Left lung (tissue), 4 donors: ENCODE measurements at regions not wholly inside any gene's neighbourhood (a gene's known extent, or its start where the extent isn't known, plus 50 kb on each side); places are given as distances from the start of the nearest gene placed in this dataset.
"Not testable (repeated sequence)": the region's sequence is repeated elsewhere in the genome, so short reads cannot be mapped to it uniquely, and the experiment has no call there.

Experiments used
- ATAC-seq: fragments of 200-7000 bp; cut with Tn5 transposase; one replicate; pipeline ENCODE4 v1.9.1; 2020; ENCODE audit warnings: moderate library complexity
- DNase-seq, 4 donors: peaks; one replicate each; pipeline ENCODE4 v3.0.0-alpha.2; 2013 to 2020
- H3K27ac ChIP-seq, 2 donors: fragments of 200-600 bp; sonication (generic) in 1 of 2; one replicate each; pipeline versions ENCODE4 v1.5.0 to v1.8.0; 2020 to 2021
- H3K27me3 ChIP-seq, 2 donors: fragments of 200-600 bp; sonication (generic) in 1 of 2; one replicate each; pipeline versions ENCODE4 v1.5.0 to v1.8.0; 2020 to 2021
- H3K36me3 ChIP-seq, 2 donors: fragments of 200-600 bp; sonication (generic) in 1 of 2; one replicate each; pipeline versions ENCODE4 v1.5.0 to v1.8.0; 2020 to 2021
- H3K4me1 ChIP-seq, 2 donors: fragments of 200-600 bp; one replicate each; pipeline ENCODE4 v1.8.0; 2021
- H3K4me3 ChIP-seq, 2 donors: fragments of 200-600 bp; sonication (generic) in 1 of 2; one replicate each; pipeline versions ENCODE4 v1.5.0 to v1.8.0; 2020 to 2021; ENCODE audit warnings: mild to moderate bottlenecking in 1 of 2
- H3K9me3 ChIP-seq, 2 donors: fragments of 200-600 bp; sonication (generic) in 1 of 2; one replicate each; pipeline versions ENCODE4 v1.5.0 to v1.8.0; 2020 to 2021
- intact Hi-C, 2 donors: fragments of 100-400 bp; cut with DNase I; formaldehyde crosslinking; loops; one replicate each; pipeline versions ENCODE4 v1.11.2 to v1.14.2; 2022
- TF ChIP-seq, protein P1 (sequence below), 2 donors: fragments of 200-600 bp; sonication (generic) in 1 of 2; IDR thresholded peaks; one replicate each; pipeline versions ENCODE4 v1.5.0 to v1.8.0; 2021; ENCODE audit warnings: antibody characterized with exemption in 2 of 2
- donor health status: DM: no; HTN: yes; CAD: no.
- donor health status: DM: no; HTN: no; CAD: no.

DNA sequence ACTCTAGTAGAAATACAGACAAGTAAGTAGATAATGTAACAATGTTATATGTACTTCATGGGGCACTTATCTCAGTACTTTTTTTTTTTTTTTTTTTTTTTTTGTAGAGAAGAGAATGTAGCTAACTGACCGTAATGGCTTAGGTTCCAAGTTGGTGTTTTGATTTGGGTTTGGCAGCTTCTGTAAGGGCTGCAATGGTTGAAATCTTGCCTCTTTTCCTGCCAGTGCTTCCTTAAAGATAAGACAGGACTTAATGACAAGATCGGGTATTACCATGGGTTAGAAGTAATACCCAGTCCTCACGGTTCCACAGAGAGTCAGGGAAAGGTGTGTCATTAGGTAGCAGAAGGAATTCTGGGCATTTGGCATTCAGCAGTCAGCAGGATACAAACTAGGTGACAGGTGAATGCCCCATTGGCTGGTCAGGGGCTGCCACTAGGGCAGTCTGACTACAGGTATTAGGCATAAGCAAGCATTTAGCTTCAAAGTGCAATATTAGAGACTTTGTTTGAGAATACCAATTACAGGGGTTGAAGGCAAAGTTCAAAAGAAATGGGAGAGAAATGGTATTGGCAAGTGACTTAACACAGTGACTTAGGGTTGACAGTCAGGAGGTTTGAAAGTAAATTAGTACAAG lies 189.4 kb upstream of the RND3 start:
- Histone ChIP-seq H3K4me3 (no peak overlapping the region), H3K27ac (no peak overlapping the region), H3K9me3 (peaks cover 0 to 4% of the 10 kb centered on the region in 2 donors), H3K4me1 (no peaks in the 10 kb centered on the region), H3K27me3 (no peaks in the 10 kb centered on the region), H3K36me3 (no peaks in the 10 kb centered on the region)
- DNase-seq (no peak), ATAC-seq (no peak)
- TF ChIP-seq, protein P1, sequence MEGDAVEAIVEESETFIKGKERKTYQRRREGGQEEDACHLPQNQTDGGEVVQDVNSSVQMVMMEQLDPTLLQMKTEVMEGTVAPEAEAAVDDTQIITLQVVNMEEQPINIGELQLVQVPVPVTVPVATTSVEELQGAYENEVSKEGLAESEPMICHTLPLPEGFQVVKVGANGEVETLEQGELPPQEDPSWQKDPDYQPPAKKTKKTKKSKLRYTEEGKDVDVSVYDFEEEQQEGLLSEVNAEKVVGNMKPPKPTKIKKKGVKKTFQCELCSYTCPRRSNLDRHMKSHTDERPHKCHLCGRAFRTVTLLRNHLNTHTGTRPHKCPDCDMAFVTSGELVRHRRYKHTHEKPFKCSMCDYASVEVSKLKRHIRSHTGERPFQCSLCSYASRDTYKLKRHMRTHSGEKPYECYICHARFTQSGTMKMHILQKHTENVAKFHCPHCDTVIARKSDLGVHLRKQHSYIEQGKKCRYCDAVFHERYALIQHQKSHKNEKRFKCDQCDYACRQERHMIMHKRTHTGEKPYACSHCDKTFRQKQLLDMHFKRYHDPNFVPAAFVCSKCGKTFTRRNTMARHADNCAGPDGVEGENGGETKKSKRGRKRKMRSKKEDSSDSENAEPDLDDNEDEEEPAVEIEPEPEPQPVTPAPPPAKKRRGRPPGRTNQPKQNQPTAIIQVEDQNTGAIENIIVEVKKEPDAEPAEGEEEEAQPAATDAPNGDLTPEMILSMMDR (IDR thresholded peaks at IDR 0.05), result no peak
- intact Hi-C loops, result no loop called here

DNA sequence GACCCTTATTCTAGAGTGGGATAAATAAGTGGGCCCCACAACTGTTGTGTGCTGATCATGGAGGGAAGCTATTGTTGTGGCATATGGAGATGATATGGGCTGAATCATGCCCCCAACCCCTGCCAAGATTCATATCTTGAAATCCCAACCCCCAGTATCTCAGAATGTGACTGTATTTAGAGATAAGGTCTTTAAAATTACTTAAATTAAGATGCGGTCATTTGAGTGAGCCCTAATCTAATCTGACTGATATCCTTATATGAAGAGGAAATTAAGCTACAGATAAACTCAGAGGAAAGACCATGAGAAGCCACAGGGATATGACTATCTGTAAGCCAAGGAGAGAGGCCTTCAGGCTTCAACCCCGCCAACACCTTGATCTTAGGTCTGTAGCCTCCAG lies 188.3 kb upstream of the RND3 start:
- intact Hi-C loops, result no loop called here
- Histone ChIP-seq H3K4me3 (no peak overlapping the region), H3K4me1 (no peaks in the 10 kb centered on the region), H3K27ac (no peak overlapping the region), H3K27me3 (no peaks in the 10 kb centered on the region), H3K36me3 (no peaks in the 10 kb centered on the region), H3K9me3 (peaks cover 0 to 2% of the 10 kb centered on the region in 2 donors)
- ATAC-seq (no peak), DNase-seq (no peak)
- TF ChIP-seq, protein P1 (IDR thresholded peaks at IDR 0.05), result no peak

DNA sequence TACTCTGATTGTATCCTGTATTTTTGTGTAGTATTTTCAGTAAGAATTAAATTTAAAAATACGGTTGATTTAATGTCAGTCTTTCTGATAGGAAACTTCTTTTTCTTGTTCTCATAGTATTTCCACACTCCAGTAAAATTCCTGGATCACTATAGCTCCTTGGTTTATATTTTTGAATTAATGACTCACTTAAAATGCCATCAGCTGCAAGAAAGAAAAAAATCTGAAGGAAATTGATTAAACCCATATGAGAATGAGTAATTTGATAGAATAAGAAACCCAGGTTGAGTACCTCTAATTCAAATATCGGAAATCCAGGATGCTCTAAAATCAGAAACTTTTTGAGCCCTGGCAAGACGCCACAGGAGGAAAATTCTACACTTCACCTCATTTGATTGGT lies 186.8 kb upstream of the RND3 start:
- H3K9me3 ChIP-seq, result no peaks in the 10 kb centered on the region
- no peaks in the 10 kb centered on the region for H3K36me3 ChIP-seq
- intact Hi-C loops, result no loop called here
- H3K27ac ChIP-seq, result no peak overlapping the region
- H3K4me1 ChIP-seq, result no peaks in the 10 kb centered on the region
- H3K27me3 ChIP-seq, result no peaks in the 10 kb centered on the region
- ATAC-seq (no peak), DNase-seq (no peak)
- H3K4me3 ChIP-seq, result no peak overlapping the region
- TF ChIP-seq, protein P1 (IDR thresholded peaks at IDR 0.05), result no peak

DNA sequence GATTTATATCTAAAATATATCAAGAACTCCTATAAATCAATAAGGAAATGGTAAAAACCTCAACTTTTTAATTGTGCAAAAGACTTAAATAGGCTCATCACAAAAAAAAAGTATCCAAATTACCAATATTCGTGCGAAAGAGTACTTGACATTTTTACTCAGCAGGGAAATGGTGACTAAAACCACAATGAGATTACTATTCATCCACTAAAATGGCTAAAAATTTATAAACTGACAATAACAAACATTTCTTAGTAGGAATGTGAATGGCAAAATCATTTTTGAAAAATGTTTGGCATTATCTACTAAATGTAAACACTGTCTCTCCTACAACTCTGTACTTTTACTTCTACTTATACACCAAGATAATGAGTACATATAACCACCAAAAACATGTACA lies 184.8 kb upstream of the RND3 start:
- Histone ChIP-seq H3K9me3 (no peaks in the 10 kb centered on the region), H3K27ac (no peak overlapping the region), H3K27me3 (no peaks in the 10 kb centered on the region), H3K4me1 (no peaks in the 10 kb centered on the region), H3K4me3 (no peak overlapping the region), H3K36me3 (no peaks in the 10 kb centered on the region)
- ATAC-seq (no peak), DNase-seq (no peak)
- TF ChIP-seq, protein P1 (IDR thresholded peaks at IDR 0.05), result no peak
- intact Hi-C loops, result no loop called here

DNA sequence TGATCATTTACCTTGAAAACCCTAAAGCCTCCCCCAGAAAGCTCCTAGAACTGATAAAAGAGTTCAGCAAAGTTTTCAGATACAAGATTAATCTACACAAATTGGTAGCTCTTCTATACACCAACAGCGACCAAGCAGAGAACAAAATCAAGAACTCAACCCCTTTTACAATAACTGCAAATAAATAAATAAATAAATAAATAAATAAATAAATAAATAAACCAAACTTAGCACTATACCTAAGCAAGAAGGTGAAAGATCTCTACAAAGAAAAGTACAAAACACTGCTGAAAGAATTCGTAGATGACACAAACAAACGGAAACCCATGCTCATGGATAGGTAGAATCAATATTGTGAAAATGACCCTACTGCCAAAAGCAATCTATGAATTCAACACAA lies 182.0 kb upstream of the RND3 start:
- no peak overlapping the region for H3K27ac ChIP-seq
- ATAC-seq (no peak), DNase-seq (no peak)
- no peaks in the 10 kb centered on the region for H3K27me3 ChIP-seq
- TF ChIP-seq, protein P1 (IDR thresholded peaks at IDR 0.05), result no peak
- no peaks in the 10 kb centered on the region for H3K4me1 ChIP-seq
- no peaks in the 10 kb centered on the region for H3K36me3 ChIP-seq
- intact Hi-C loops, result no loop called here
- H3K4me3 ChIP-seq, result no peak overlapping the region
- no peaks in the 10 kb centered on the region for H3K9me3 ChIP-seq

DNA sequence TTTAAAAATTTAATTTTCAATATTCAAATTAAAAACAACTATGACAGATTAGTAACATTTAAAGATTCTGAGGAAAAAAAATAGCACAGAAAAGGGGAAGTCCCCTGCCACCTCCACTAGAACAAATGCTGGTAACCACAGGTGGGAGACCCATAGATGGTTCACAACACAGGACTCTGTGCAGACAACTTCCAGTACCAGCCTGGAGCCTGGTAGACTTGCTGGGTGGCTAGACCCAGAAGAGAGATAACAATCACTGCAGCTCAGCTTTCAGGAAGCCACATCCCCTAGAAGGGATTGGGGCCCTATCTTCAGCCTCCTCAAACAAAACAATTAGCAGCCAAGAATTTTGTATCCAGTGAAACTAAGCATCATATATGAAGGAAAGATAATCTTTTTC lies 179.6 kb upstream of the RND3 start:
- intact Hi-C loops, H3K27ac ChIP-seq, H3K36me3 ChIP-seq, ATAC-seq, H3K4me3 ChIP-seq, H3K4me1 ChIP-seq, DNase-seq, H3K27me3 ChIP-seq: not testable (repeated sequence)
- peaks cover 0 to 16% of the 10 kb centered on the region in 2 donors for H3K9me3 ChIP-seq
